Heart right ventricle (tissue), 16 donors: ENCODE measurements at regions not wholly inside any gene's neighbourhood (a gene's known extent, or its start where the extent isn't known, plus 50 kb on each side); places are given as distances from the start of the nearest gene placed in this dataset.
A peak's percentile ranks its signal among the peaks of the same experiment; 100 is the strongest.

Source experiments
- ATAC-seq, 8 donors: fragments of 200-7000 bp; cut with Tn5 transposase; one replicate each; pipeline ENCODE4 v1.9.1; 2020; ENCODE audit warnings: mild to moderate bottlenecking in 8 of 8, moderate library complexity in 8 of 8, moderate number of reproducible peaks in 1 of 8
- DNase-seq, 2 donors: peaks; one replicate each; pipeline ENCODE4 v3.0.0-alpha.2; 2020
- H3K27ac ChIP-seq, 10 donors: fragments of 200-600 bp; sonication (generic) in 2 of 10; one replicate each; pipeline versions ENCODE4 v1.5.0 to v1.8.0; 2020 to 2022; ENCODE audit warnings: mild to moderate bottlenecking in 3 of 10
- H3K27me3 ChIP-seq, 7 donors: fragments of 200-600 bp; one replicate each; pipeline ENCODE4 v1.8.0; 2021 to 2022; ENCODE audit warnings: mild to moderate bottlenecking in 2 of 7
- H3K36me3 ChIP-seq, 9 donors: fragments of 200-600 bp; sonication (generic) in 1 of 9; one replicate each; pipeline versions ENCODE4 v1.5.0 to v1.8.0; 2020 to 2022; ENCODE audit warnings: mild to moderate bottlenecking in 2 of 9
- H3K4me1 ChIP-seq, 9 donors: fragments of 200-600 bp; sonication (generic) in 1 of 9; one replicate each; pipeline versions ENCODE4 v1.5.0 to v1.8.0; 2020 to 2022; ENCODE audit warnings: mild to moderate bottlenecking in 4 of 9
- H3K4me3 ChIP-seq, 10 donors: fragments of 200-600 bp; sonication (generic) in 2 of 10; one replicate each; pipeline versions ENCODE4 v1.5.0 to v1.8.0; 2020 to 2022; ENCODE audit warnings: mild to moderate bottlenecking in 7 of 10, moderate library complexity in 2 of 10
- H3K9me3 ChIP-seq, 11 donors: fragments of 200-600 bp in 10 of 11; sonication (generic) in 2 of 11; one replicate each; pipeline versions ENCODE4 v1.5.0 to v1.8.0; 2013 to 2022; ENCODE audit warnings: mild to moderate bottlenecking in 2 of 11, control low read depth in 1 of 11, moderate library complexity in 1 of 11
- CTCF ChIP-seq, 9 donors: fragments of 200-600 bp; sonication (generic) in 2 of 9; IDR thresholded peaks; one replicate each; pipeline versions ENCODE4 v1.5.0 to v1.8.0; 2021 to 2022; ENCODE audit warnings: antibody characterized with exemption in 9 of 9, mild to moderate bottlenecking in 5 of 9, moderate library complexity in 1 of 9
- WGBS, 2 donors: extraction: QIAGEN DNeasy Blood & Tissue Kit; methylation state at CpG; one replicate each; pipeline ENCODE4 v1.1.7; 2013; ENCODE audit warnings: inconsistent platforms in 1 of 2; 5-methylcytosine and 5-hydroxymethylcytosine counted together
- intact Hi-C, 10 donors: fragments of 100-400 bp; cut with DNase I; formaldehyde crosslinking; loops; one replicate each; pipeline versions ENCODE4 v1.11.1 to v1.14.2; 2022
- donor health status: Arrhythmogenic right ventricular cardiomyopathy.
- donor health status: ischemic (EF 13 %, LVEDD 7.1; RV severe dilation, severe dysfunction).
- donor health status: healthy with polysubstance abuse.
- donor health status: DM: no; HTN: yes; CAD: no.
- donor health status: DM: no; HTN: no; CAD: no.
- donor health status: ischemic (EF 25% LVEDD 6.9; RV normal size, moderate dysfunction).
- donor health status: ischemic (EF 25% LVEDD 5.7; RV mildly dilated, moderate dysfunction).
- donor health status: healthy.
- donor health status: DM: yes; HTN: yes; CAD: no.
- donor health status: Ischemic cardiomyopathy.
- donor health status: ischemic (EF 35%, LVEDD 5.7; RV mildly dilated, moderate dysfunction).
- donor health status: nonischemic (EF 11% LVEDD 7.7; RV severe dilation, severe dysfunction).
- donor health status: DM: yes; HTN: yes; CAD: no.
- donor health status: PGD.
- donor health status: ischemic (EF 29% LVEDD 5.4; RV normal size, mild dysfunction).
- donor health status: nonischemic (EF 23%, LVEDD 6.1; RV moderate dilation, normal function).

DNA sequence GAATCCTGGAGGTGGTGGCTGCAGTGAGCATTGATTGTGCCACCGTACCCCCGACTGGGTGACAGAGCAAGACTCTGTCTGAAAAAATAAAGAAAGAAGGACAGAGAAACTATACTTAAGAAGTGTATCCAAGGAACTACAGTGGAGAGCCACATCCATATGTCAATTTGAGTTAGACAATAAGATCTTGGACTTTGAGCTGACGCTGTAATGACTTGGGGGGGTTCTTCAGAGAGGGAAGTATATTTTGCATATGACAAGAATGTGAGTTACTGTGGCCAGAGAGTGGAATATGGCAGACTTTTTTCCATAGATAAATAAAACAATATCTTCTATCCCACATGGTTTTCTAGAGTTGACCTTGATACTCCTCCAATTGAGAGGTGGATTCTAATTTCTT lies 52.6 kb upstream of the TEX264 start:
- WGBS, 2 donors: 94 to 97% methylated on average over 3 of the region's 3 CpGs
- TF ChIP-seq CTCF (IDR thresholded peaks at IDR 0.05): no peak
- DNase-seq: no peak
- Histone ChIP-seq H3K27ac (no peak overlapping the region), H3K27me3 (no peaks in the 10 kb centered on the region), H3K4me3 (no peak overlapping the region), H3K9me3 (no peaks in the 10 kb centered on the region), H3K36me3 (no peaks in the 10 kb centered on the region), H3K4me1 (peaks cover 0 to 33% (median 23%) of the 10 kb centered on the region in 9 donors)
- no peak for ATAC-seq
- intact Hi-C loops: no loop called here

DNA sequence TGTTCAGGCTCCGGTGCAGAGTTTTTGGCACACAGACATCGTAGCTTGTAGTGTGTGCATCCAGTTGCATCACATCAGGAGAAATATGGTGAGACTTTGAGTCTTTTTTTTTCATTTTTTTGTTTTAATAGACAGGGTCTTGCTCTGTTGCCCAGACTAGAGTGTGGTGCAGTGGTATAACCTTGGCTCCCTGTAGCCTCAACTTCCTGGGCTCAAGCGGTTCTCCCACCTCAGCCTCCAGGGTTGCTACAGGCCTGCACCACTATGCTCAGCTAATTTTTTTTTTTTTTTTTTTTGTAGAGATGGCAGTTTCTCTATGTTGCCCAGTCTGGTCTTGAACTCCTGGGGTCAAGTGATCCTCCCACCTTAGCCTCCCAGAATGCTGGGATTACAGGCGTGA lies 51.1 kb upstream of the TEX264 start:
- H3K36me3 ChIP-seq: peaks cover 0 to 5% (median 0%) of the 10 kb centered on the region in 9 donors
- H3K27me3 ChIP-seq: no peaks in the 10 kb centered on the region
- no peak for ATAC-seq
- no peak for TF ChIP-seq CTCF (IDR thresholded peaks at IDR 0.05)
- H3K9me3 ChIP-seq: no peaks in the 10 kb centered on the region
- no peak overlapping the region for H3K27ac ChIP-seq
- intact Hi-C loops: no loop called here
- no peak overlapping the region for H3K4me3 ChIP-seq
- no peak for DNase-seq
- 92 to 98% methylated on average over 4 of the region's 4 CpGs for WGBS, 2 donors
- H3K4me1 ChIP-seq: peaks cover 0 to 33% (median 23%) of the 10 kb centered on the region in 9 donors

- Histone ChIP-seq H3K27me3 (no peaks in the 10 kb centered on the region), H3K27ac (no peak overlapping the region), H3K9me3 (no peaks in the 10 kb centered on the region), H3K36me3 (peaks cover 0 to 5% (median 0%) of the 10 kb centered on the region in 9 donors), H3K4me1 (peaks cover 0 to 33% (median 23%) of the 10 kb centered on the region in 9 donors), H3K4me3 (no peak overlapping the region)
- intact Hi-C loops: no loop called here
- WGBS, 2 donors: 66 to 67% methylated on average over 2 of the region's 2 CpGs
- no peak for DNase-seq
- no peak for TF ChIP-seq CTCF (IDR thresholded peaks at IDR 0.05)
- peak in 2 of 8 donors; percentile 34 to 45 for ATAC-seq
Measured at GRCh38 chr3:51620543-51620942, 50.5 kb upstream of the TEX264 start.

GRCh38 chr3:51621091-51621892 lies 49.8 kb upstream of the TEX264 start:
- ATAC-seq (peak in 5 of 8 donors; percentile 40 to 68 (median 56)), DNase-seq (no peak)
- Histone ChIP-seq H3K36me3 (peaks cover 0 to 5% (median 0%) of the 10 kb centered on the region in 9 donors), H3K4me3 (no peak overlapping the region), H3K27me3 (no peaks in the 10 kb centered on the region), H3K27ac (peak overlapping the region in 2 of 10 donors; percentile 3 to 23), H3K4me1 (peaks cover 0 to 33% (median 23%) of the 10 kb centered on the region in 9 donors), H3K9me3 (no peaks in the 10 kb centered on the region)
- TF ChIP-seq CTCF (IDR thresholded peaks at IDR 0.05): no peak
- 70 to 84% methylated on average over 2 of the region's 2 CpGs for WGBS, 2 donors
- intact Hi-C loops: no loop called here
